Activated T-cell treated with anti-CD3 and anti-CD28 coated beads, Interleukin-2, amount 50 U/mL, for 4 hours (primary cell): ENCODE measurements at regions not wholly inside any gene's neighbourhood (a gene's known extent, or its start where the extent isn't known, plus 50 kb on each side); places are given as distances from the start of the nearest gene placed in this dataset.
A peak's percentile ranks its signal among the peaks of the same experiment; 100 is the strongest.

Experiments used
- ATAC-seq, 2 donors: fragments of 200-7000 bp; cut with Tn5 transposase; one replicate each; pipeline ENCODE4 v1.10.0; 2021
- DNase-seq: peaks from one replicate; pipeline ENCODE4 v3.0.0-alpha.2; 2020
- H3K27me3 Mint-ChIP-seq: one replicate; pipeline ENCODE4 v1.8.0; 2021; ENCODE audit warnings: low read depth, mixed read lengths
- H3K36me3 Mint-ChIP-seq: one replicate; pipeline ENCODE4 v1.8.0; 2022; ENCODE audit warnings: mixed read lengths; ENCODE audit not compliant: insufficient read depth
- H3K4me1 Mint-ChIP-seq: one replicate; pipeline ENCODE4 v1.8.0; 2021; ENCODE audit warnings: low read depth, mixed read lengths
- H3K4me3 Mint-ChIP-seq: one replicate; pipeline ENCODE4 v1.8.0; 2021; ENCODE audit warnings: mild to moderate bottlenecking, moderate library complexity, mixed read lengths
- H3K9me3 Mint-ChIP-seq: one replicate; pipeline ENCODE4 v1.8.0; 2021; ENCODE audit warnings: mixed read lengths

DNA sequence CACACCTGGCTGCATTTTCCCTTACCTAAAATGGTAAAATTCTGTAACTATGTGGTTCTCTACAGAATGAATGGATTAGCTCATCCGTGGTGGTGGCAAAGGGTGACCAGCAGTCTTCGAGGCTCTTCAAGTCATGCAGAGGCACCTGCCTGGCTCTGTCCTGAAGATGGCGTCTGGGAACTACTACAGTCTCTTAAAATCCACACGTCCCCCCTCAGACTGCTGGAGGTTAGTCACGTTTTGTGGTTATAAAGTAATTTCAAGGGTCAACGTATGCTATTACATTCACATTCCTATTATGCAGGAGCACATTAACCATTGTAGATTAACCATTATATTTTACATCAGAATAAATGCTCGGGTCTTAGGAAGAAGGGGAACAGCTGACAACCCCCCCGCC lies 616.7 kb downstream of the GALR1 start:
- Mint-ChIP-seq H3K9me3 (no peaks in the 10 kb centered on the region), H3K4me3 (no peak overlapping the region), H3K27me3 (peaks cover 3% of the 10 kb centered on the region), H3K36me3 (no peaks in the 10 kb centered on the region), H3K4me1 (no peaks in the 10 kb centered on the region)
- no peak for ATAC-seq
- no peak for DNase-seq

DNA sequence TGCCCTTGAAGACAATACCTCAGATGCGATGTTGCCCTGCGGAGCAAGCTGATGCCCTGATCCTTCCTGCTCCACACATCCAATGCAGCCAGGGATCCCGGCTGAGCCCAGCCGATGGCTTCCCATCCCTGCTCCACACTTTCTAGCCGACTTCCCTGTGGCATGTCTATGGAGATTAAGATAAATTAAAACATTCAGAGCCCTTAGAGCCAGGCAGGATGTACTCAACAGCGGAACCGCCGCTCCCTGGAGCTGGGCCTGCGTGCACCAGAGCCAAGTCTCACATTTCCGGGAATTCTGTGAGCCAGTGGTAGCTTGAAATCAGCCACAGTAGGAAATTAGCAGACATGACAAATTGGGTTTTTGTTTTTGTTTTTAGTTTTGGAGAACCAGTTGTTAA lies 620.6 kb downstream of the GALR1 start:
- H3K9me3 Mint-ChIP-seq = no peaks in the 10 kb centered on the region
- no peaks in the 10 kb centered on the region for H3K4me1 Mint-ChIP-seq
- H3K27me3 Mint-ChIP-seq = peaks cover 3% of the 10 kb centered on the region
- no peak overlapping the region for H3K4me3 Mint-ChIP-seq
- no peaks in the 10 kb centered on the region for H3K36me3 Mint-ChIP-seq
- DNase-seq = no peak
- no peak for ATAC-seq

- DNase-seq = no peak
- ATAC-seq = no peak
- peaks cover 3% of the 10 kb centered on the region for H3K27me3 Mint-ChIP-seq
- no peaks in the 10 kb centered on the region for H3K36me3 Mint-ChIP-seq
- no peaks in the 10 kb centered on the region for H3K9me3 Mint-ChIP-seq
- no peaks in the 10 kb centered on the region for H3K4me1 Mint-ChIP-seq
- H3K4me3 Mint-ChIP-seq = no peak overlapping the region
Observed at GRCh38 chr18:77870894-77871293, 621.2 kb downstream of the GALR1 start.

DNA sequence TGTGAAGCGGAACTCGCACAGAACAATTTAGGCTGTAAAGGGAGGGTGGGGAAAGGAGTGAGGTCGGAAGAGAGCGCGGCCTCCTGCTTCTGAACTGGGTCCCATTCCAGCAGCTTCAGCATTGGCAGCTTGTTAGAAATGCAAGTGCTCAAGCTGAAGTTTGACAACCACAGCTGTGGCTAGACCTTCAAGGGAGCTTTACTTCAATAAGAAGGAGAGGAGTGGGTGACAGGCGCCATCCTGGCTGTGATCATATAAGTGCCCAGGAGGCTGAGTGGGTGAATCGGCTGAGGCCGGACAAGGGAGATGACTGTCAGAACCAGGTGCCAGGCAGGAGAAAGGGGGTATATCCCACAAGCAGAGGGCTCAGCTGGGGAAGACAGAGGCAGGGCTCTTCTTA lies 622.5 kb downstream of the GALR1 start:
- Mint-ChIP-seq H3K4me1 (no peaks in the 10 kb centered on the region), H3K9me3 (no peaks in the 10 kb centered on the region), H3K36me3 (no peaks in the 10 kb centered on the region), H3K4me3 (no peak overlapping the region), H3K27me3 (peaks cover 3% of the 10 kb centered on the region)
- ATAC-seq (no peak), DNase-seq (no peak)

GRCh38 chr18:77876319-77876865 lies 626.7 kb downstream of the GALR1 start:
- Mint-ChIP-seq H3K27me3 (peaks cover 2% of the 10 kb centered on the region), H3K9me3 (no peaks in the 10 kb centered on the region), H3K4me1 (no peaks in the 10 kb centered on the region), H3K36me3 (no peaks in the 10 kb centered on the region), H3K4me3 (no peak overlapping the region)
- no peak for DNase-seq
- ATAC-seq = no peak

DNA sequence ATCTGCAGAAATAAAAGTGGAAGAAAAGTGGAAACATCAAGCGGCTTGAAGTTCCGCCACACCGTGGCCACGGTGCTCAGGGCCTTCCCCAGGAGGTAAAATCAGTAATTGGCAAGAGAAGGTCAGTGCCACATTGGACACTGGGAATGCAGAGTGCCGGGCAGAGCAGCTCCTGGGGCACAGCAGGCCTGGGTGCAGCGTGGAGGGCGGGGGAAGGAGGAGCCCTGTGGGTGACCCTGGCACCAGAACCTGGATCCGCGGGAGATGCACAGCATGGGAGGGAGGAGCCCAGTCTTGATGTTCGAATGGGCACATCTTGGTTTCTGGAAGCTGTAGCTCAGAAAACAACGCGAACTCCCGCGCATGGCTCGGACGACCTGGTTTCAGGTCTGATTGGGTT lies 630.2 kb downstream of the GALR1 start:
- Mint-ChIP-seq H3K4me3 (no peak overlapping the region), H3K4me1 (no peaks in the 10 kb centered on the region), H3K27me3 (peaks cover 10% of the 10 kb centered on the region), H3K9me3 (no peaks in the 10 kb centered on the region), H3K36me3 (no peaks in the 10 kb centered on the region)
- ATAC-seq = no peak
- DNase-seq = no peak

- DNase-seq (no peak), ATAC-seq (no peak)
- H3K36me3 Mint-ChIP-seq = no peaks in the 10 kb centered on the region
- no peaks in the 10 kb centered on the region for H3K4me1 Mint-ChIP-seq
- H3K9me3 Mint-ChIP-seq = no peaks in the 10 kb centered on the region
- no peak overlapping the region for H3K4me3 Mint-ChIP-seq
- peaks cover 10% of the 10 kb centered on the region for H3K27me3 Mint-ChIP-seq
Observed at GRCh38 chr18:77884454-77884853, 634.8 kb downstream of the GALR1 start.

DNA sequence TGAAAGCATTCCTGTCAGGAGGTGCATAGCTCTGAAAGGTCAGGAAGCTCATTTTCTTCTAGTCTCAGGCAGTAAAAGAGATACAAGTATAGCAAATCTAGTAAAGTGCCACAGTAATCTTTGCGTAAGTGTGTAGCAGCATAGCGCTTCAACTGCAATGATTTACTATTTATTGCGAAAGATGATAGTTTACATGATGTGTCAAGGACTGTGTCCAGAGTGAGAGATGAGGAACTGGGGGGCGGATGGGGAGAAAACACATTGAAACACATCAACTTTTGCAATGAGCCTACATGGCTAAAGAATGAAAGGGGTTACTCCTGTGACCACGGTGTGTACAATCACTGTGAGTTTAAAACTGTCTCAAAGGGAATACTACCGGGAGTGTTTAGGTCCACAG lies 644.4 kb downstream of the GALR1 start:
- Mint-ChIP-seq H3K9me3 (no peaks in the 10 kb centered on the region), H3K4me1 (no peaks in the 10 kb centered on the region), H3K36me3 (no peaks in the 10 kb centered on the region), H3K4me3 (no peak overlapping the region), H3K27me3 (peaks cover 12% of the 10 kb centered on the region)
- DNase-seq (no peak), ATAC-seq (no peak)

GRCh38 chr18:77895250-77895649 lies 645.6 kb downstream of the GALR1 start:
- Mint-ChIP-seq H3K36me3 (no peaks in the 10 kb centered on the region), H3K4me1 (peaks cover 6% of the 10 kb centered on the region), H3K4me3 (no peak overlapping the region), H3K27me3 (peaks cover 18% of the 10 kb centered on the region), H3K9me3 (no peaks in the 10 kb centered on the region)
- ATAC-seq (no peak), DNase-seq (no peak)

DNA sequence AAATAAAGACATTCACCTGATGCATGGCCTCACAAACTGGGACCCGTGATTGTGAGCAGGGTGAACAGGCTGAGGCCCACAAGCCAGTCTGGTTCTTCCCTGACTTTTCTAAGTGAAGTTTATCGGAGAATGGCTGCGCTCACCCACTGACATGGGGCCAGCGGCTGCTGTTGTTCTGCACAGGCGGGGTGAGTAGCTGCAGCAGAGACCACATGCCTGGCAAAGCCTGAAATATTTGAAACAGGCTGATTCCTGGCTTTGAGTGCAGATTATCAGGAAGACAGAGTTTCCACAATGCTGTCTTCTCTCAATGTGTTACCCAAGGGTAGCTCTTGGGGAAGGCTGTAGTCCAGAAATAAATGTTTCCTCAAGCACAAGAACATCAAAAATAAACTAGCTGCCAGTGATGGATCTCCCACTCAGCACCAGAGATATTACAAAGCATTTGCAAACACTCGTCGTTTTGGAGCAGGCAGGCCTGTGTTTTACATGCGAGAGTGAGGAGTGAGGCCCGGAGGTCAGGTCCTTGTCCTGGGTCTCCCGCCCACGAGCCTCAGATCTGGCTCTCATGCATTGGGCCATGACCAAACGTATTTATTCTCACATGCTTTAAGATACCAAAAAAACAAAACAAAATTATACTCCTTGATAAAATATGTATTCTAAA lies 647.1 kb downstream of the GALR1 start:
- H3K27me3 Mint-ChIP-seq = peaks cover 18% of the 10 kb centered on the region
- DNase-seq = no peak
- no peak for ATAC-seq
- no peaks in the 10 kb centered on the region for H3K36me3 Mint-ChIP-seq
- H3K4me1 Mint-ChIP-seq = peaks cover 6% of the 10 kb centered on the region
- H3K4me3 Mint-ChIP-seq = no peak overlapping the region
- H3K9me3 Mint-ChIP-seq = no peaks in the 10 kb centered on the region

DNA sequence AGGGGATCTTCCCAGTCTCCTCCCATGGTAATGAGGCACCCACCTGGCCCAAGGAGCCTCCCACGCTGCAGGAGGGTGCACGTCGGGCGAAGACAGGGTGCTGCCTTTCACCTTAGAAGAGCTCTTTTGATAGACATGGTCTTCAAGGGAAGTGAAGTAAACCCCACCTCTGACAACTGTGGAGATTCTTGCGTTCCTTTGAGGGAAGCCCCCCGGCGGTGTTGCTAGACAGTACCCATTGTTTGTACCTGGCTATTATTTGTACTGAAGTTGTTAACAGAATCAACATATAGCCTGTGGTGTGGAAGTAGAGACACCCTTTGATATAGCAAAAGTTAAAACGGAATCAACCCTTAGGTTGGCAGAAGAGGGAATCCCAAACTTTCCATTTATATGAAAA lies 648.0 kb downstream of the GALR1 start:
- ATAC-seq (no peak), DNase-seq (no peak)
- Mint-ChIP-seq H3K4me3 (no peak overlapping the region), H3K36me3 (no peaks in the 10 kb centered on the region), H3K9me3 (no peaks in the 10 kb centered on the region), H3K27me3 (peaks cover 18% of the 10 kb centered on the region), H3K4me1 (peaks cover 6% of the 10 kb centered on the region)

DNA sequence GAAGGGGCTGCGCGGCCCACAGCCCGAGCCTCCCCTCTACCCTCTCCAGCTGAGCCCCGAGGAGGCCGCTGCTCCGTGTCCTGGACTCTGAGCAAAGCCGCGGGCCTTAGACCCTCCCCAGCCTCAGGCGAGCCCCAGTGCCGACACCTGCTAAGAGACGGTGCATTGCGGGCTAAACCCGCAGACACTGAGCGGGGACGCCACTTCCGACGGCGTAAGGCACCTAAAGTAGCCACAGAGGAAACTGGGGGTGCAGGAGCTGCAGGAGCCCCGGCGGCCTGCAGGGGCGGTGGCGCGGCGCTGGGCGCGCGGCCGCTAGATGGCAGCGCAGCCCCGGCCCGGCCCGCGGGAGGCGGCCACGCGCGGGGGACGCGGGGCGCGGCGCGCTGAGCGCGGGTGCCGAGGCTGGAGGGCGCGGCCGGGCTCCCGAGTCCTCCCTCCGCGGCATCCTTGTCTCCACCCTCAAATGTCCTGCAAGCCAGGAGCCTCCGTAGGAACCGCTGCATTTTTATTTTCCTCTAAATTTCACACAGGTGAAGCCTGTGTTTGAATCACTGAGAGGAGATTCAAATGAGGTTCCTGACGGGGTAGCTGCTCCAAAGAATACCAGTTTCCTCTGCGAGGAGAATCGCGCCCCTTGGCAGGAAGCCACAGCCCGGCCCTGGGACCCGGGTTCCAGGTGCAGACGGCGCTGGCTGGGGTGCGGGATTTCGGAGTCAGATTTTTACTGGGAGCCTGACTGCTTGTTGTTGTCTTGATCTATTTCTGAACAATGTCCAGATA lies 650.5 kb downstream of the GALR1 start:
- peak; percentile 98 to 99 for ATAC-seq
- peak overlapping the region; percentile 45 for H3K4me3 Mint-ChIP-seq
- H3K27me3 Mint-ChIP-seq = peaks cover 17% of the 10 kb centered on the region
- H3K9me3 Mint-ChIP-seq = no peaks in the 10 kb centered on the region
- peaks cover 6% of the 10 kb centered on the region for H3K4me1 Mint-ChIP-seq
- peak; percentile 28 for DNase-seq
- H3K36me3 Mint-ChIP-seq = no peaks in the 10 kb centered on the region

GRCh38 chr18:77905011-77905410 lies 655.4 kb downstream of the GALR1 start:
- H3K9me3 Mint-ChIP-seq = no peaks in the 10 kb centered on the region
- no peaks in the 10 kb centered on the region for H3K36me3 Mint-ChIP-seq
- DNase-seq = no peak
- peaks cover 3% of the 10 kb centered on the region for H3K27me3 Mint-ChIP-seq
- no peak overlapping the region for H3K4me3 Mint-ChIP-seq
- no peaks in the 10 kb centered on the region for H3K4me1 Mint-ChIP-seq
- ATAC-seq = no peak

DNA sequence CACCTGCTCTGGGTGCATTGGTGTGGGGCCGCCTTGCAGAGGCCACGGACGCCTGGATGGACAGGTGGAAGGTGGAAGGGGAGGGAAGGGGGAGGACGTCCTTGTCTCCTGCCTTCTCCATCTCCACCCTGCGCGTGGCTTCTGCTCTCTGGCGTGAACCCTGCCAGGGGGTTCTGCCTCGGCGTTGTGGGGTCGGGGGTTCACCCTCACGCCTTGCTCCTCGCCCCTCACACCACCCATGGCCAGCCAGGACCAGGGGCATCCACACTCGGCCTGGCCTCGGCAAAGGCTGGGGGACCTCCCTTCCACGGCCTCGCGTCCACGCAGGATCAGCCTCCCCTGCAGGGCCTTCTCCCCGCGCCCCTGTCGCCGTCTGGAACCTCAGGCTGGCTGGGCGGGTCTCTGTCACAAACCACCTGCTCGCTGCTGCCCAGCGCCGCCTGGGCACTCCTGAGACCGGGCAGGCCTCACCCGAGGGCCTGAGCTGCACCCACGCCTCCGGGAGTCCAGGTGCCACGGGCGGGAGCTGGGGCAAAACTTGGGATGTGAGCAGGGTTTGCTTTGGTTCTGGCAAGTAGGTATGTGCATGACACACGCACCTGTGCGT lies 655.9 kb downstream of the GALR1 start:
- Mint-ChIP-seq H3K36me3 (no peaks in the 10 kb centered on the region), H3K27me3 (peaks cover 3% of the 10 kb centered on the region), H3K4me3 (no peak overlapping the region), H3K4me1 (no peaks in the 10 kb centered on the region), H3K9me3 (no peaks in the 10 kb centered on the region)
- ATAC-seq = no peak
- no peak for DNase-seq
